Caco-2 (cell line): ENCODE measurements at regions not wholly inside any gene's neighbourhood (a gene's known extent, or its start where the extent isn't known, plus 50 kb on each side); places are given as distances from the start of the nearest gene placed in this dataset.

Experiments
- BruUV-seq: library from RNA; stranded (reverse); fragments of 400-500 nt; replicated peaks from 2 replicates; lab custom pipeline; 2021; lab: Mats Ljungman, UMichigan
- CTCF ChIA-PET: fragments of 300-600 bp; sonication (Branson Sonifier 250); formaldehyde crosslinking; loops from one replicate; lab custom pipeline; 2022; ENCODE audit warnings: antibody characterized with exemption; lab: Charles Lee
- POLR2A ChIA-PET: fragments of 300-600 bp; sonication (Branson Sonifier 250); formaldehyde crosslinking; loops from one replicate; lab custom pipeline; 2022; ENCODE audit warnings: antibody characterized with exemption; lab: Charles Lee
- DNase-seq, 2 experiments: peaks; one replicate each; pipeline versions ENCODE4 v3.0.0 to v3.0.0-alpha.2; 2020 to 2022
- H3K27me3 ChIP-seq: replicated peaks from 2 replicates; pipeline ENCODE4 v1.6.0; 2011; ENCODE audit warnings: low read length; ENCODE audit not compliant: control insufficient read depth, insufficient read depth
- H3K36me3 ChIP-seq: 2 replicates; pipeline ENCODE4 v1.5.1; 2011; ENCODE audit warnings: low read length; ENCODE audit not compliant: control insufficient read depth, insufficient read depth
- H3K4me1 ChIP-seq: fragments of 250-450 bp; sonication (Bioruptor Pico); 2 replicates; pipeline ENCODE4 v1.5.1; 2020; ENCODE audit warnings: mild to moderate bottlenecking
- H3K4me3 ChIP-seq: 2 replicates; pipeline ENCODE4 v1.5.1; 2011; ENCODE audit warnings: low read depth, mild to moderate bottlenecking, control low read depth, low read length
- H3K9me3 ChIP-seq: fragments of 250-450 bp; sonication (Bioruptor Pico); 2 replicates; pipeline ENCODE4 v1.5.1; 2020; ENCODE audit warnings: mild to moderate bottlenecking, moderate library complexity
- H3K27ac Mint-ChIP-seq: one replicate; pipeline ENCODE4 v1.8.0; 2022; ENCODE audit warnings: mixed read lengths; ENCODE audit not compliant: unreplicated experiment
- H3K27me3 Mint-ChIP-seq: one replicate; pipeline ENCODE4 v1.8.0; 2022; ENCODE audit warnings: mixed read lengths; ENCODE audit not compliant: insufficient read depth, unreplicated experiment
- H3K36me3 Mint-ChIP-seq: one replicate; pipeline ENCODE4 v1.8.0; 2022; ENCODE audit warnings: mild to moderate bottlenecking, mixed read lengths; ENCODE audit not compliant: insufficient read depth, unreplicated experiment
- H3K4me1 Mint-ChIP-seq: one replicate; pipeline ENCODE4 v1.8.0; 2022; ENCODE audit warnings: low read depth, mixed read lengths; ENCODE audit not compliant: unreplicated experiment
- H3K4me3 Mint-ChIP-seq: one replicate; pipeline ENCODE4 v1.8.0; 2022; ENCODE audit warnings: mild to moderate bottlenecking, moderate library complexity, mixed read lengths; ENCODE audit not compliant: unreplicated experiment
- H3K9me3 Mint-ChIP-seq: one replicate; pipeline ENCODE4 v1.8.0; 2022; ENCODE audit warnings: mixed read lengths; ENCODE audit not compliant: unreplicated experiment
- CTCF ChIP-seq, 2 experiments: fragments of 200-600 bp in 1 of 2; IDR thresholded peaks; 1 replicate in 1 of 2; 2 replicates in 1 of 2; pipeline versions ENCODE4 v1.5.1 to v1.8.0; 2011 to 2022; ENCODE audit warnings: antibody characterized with exemption in 1 of 2, control low read depth in 1 of 2, inconsistent platforms in 1 of 2, low read depth in 1 of 2, low read length in 1 of 2, mild to moderate bottlenecking in 1 of 2, moderate library complexity in 1 of 2; ENCODE audit not compliant: insufficient read depth in 1 of 2, severe bottlenecking in 1 of 2, unreplicated experiment in 1 of 2
- intact Hi-C: fragments of 100-400 bp; cut with micrococcal nuclease; formaldehyde crosslinking; loops from one replicate; pipeline ENCODE4 v1.10.0; 2022; ENCODE audit not compliant: unreplicated experiment

- no peaks in the 10 kb centered on the region for H3K9me3 ChIP-seq
- no peak for TF ChIP-seq CTCF (IDR thresholded peaks at IDR 0.05; ENCODE audit: insufficient read depth in 1 of 2, low read depth in 1 of 2, low read length in 1 of 2, severe bottlenecking in 1 of 2, unreplicated experiment in 1 of 2)
- H3K36me3 Mint-ChIP-seq, result no peaks in the 10 kb centered on the region
- BruUV-seq, result no TSS peak
- ChIA-PET CTCF (no interaction called here), POLR2A (no interaction called here)
- H3K27me3 Mint-ChIP-seq, result peaks cover 7% of the 10 kb centered on the region
- no peaks in the 10 kb centered on the region for H3K27me3 ChIP-seq
- no peaks in the 10 kb centered on the region for H3K9me3 Mint-ChIP-seq
- no peak overlapping the region for H3K4me3 ChIP-seq
- intact Hi-C loops, result no loop called here
- H3K4me1 Mint-ChIP-seq, result no peaks in the 10 kb centered on the region
- no peaks in the 10 kb centered on the region for H3K4me1 ChIP-seq
- no peak overlapping the region for H3K27ac Mint-ChIP-seq
- H3K4me3 Mint-ChIP-seq, result no peak overlapping the region
- H3K36me3 ChIP-seq, result no peaks in the 10 kb centered on the region
- DNase-seq, result no peak
These were observed 357.2 kb downstream of the RPS24 start for GRCh38 chr10:78390817-78391216.

DNA sequence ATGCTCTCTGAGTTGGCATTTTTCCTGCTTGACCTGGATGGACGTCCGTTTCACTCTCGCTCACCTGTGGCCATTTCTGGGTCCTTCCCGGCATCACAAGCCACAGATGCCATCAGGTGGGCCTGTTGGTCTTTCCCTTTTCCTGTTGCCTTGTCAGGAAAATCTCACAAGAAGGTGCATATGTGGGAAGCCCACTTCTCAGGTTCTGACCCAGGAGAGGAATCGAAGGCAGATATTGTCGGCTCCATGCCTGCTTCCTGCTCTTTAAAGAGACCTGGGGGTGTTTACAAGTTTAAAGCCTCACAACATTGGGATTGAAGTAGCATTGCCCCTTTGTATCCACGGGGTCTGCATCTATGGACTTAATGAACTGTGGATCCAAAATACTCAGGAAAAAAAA, 357.9 kb downstream of the RPS24 start:
- no peak for DNase-seq
- no peak overlapping the region for H3K4me3 Mint-ChIP-seq
- H3K9me3 ChIP-seq, result no peaks in the 10 kb centered on the region
- TF ChIP-seq CTCF (IDR thresholded peaks at IDR 0.05; ENCODE audit: insufficient read depth in 1 of 2, low read depth in 1 of 2, low read length in 1 of 2, severe bottlenecking in 1 of 2, unreplicated experiment in 1 of 2), result no peak
- H3K4me3 ChIP-seq, result no peak overlapping the region
- intact Hi-C loops, result no loop called here
- no peaks in the 10 kb centered on the region for H3K36me3 Mint-ChIP-seq
- no peaks in the 10 kb centered on the region for H3K4me1 Mint-ChIP-seq
- H3K9me3 Mint-ChIP-seq, result no peaks in the 10 kb centered on the region
- ChIA-PET CTCF (no interaction called here), POLR2A (no interaction called here)
- H3K27ac Mint-ChIP-seq, result no peak overlapping the region
- BruUV-seq, result no TSS peak
- no peaks in the 10 kb centered on the region for H3K36me3 ChIP-seq
- no peaks in the 10 kb centered on the region for H3K4me1 ChIP-seq
- H3K27me3 ChIP-seq, result no peaks in the 10 kb centered on the region
- peaks cover 7% of the 10 kb centered on the region for H3K27me3 Mint-ChIP-seq

- no peak for TF ChIP-seq CTCF (IDR thresholded peaks at IDR 0.05; ENCODE audit: insufficient read depth in 1 of 2, low read depth in 1 of 2, low read length in 1 of 2, severe bottlenecking in 1 of 2, unreplicated experiment in 1 of 2)
These were observed 358.5 kb downstream of the RPS24 start for GRCh38 chr10:78392197-78392596.

More at GRCh38 chr10:78392197-78392596, 358.5 kb downstream of the RPS24 start:
- intact Hi-C loops, result no loop called here
- H3K27me3 ChIP-seq, result no peaks in the 10 kb centered on the region
- H3K27ac Mint-ChIP-seq, result no peak overlapping the region
- CTCF ChIA-PET, result no interaction called here
- no TSS peak for BruUV-seq
- peaks cover 6% of the 10 kb centered on the region for H3K27me3 Mint-ChIP-seq
- no peaks in the 10 kb centered on the region for H3K9me3 Mint-ChIP-seq
- no peaks in the 10 kb centered on the region for H3K36me3 ChIP-seq
- no peaks in the 10 kb centered on the region for H3K36me3 Mint-ChIP-seq
- no peaks in the 10 kb centered on the region for H3K9me3 ChIP-seq
- POLR2A ChIA-PET, result no interaction called here
- H3K4me1 ChIP-seq, result no peaks in the 10 kb centered on the region
- H3K4me1 Mint-ChIP-seq, result no peaks in the 10 kb centered on the region
- H3K4me3 ChIP-seq, result no peak overlapping the region
- no peak overlapping the region for H3K4me3 Mint-ChIP-seq
- DNase-seq, result no peak
